Naive B cell (primary cell): ENCODE measurements at regions not wholly inside any gene's neighbourhood (a gene's known extent, or its start where the extent isn't known, plus 50 kb on each side); places are given as distances from the start of the nearest gene placed in this dataset.

Experiments
- ATAC-seq, 2 donors: fragments of 150-1000 bp; cut with Tn5 transposase; 2 replicates each; pipeline ENCODE4 v1.10.0; 2021; ENCODE audit warnings: low read depth in 2 of 2, mild to moderate bottlenecking in 2 of 2, moderate library complexity in 2 of 2
- DNase-seq: peaks from one replicate; pipeline ENCODE4 v3.0.0; 2022
- H3K27ac Mint-ChIP-seq, 6 donors: one replicate each; pipeline ENCODE4 v1.8.0; 2020 to 2022; ENCODE audit warnings: mild to moderate bottlenecking in 6 of 6, mixed read lengths in 6 of 6, moderate library complexity in 5 of 6, inconsistent platforms in 2 of 6
- H3K27me3 Mint-ChIP-seq, 3 donors: one replicate each; pipeline ENCODE4 v1.8.0; 2021 to 2022; ENCODE audit warnings: mixed read lengths in 3 of 3, mild to moderate bottlenecking in 1 of 3
- H3K36me3 Mint-ChIP-seq, 2 donors: one replicate each; pipeline ENCODE4 v1.8.0; 2020 to 2022; ENCODE audit warnings: mixed read lengths in 2 of 2, inconsistent platforms in 1 of 2, mild to moderate bottlenecking in 1 of 2
- H3K4me1 Mint-ChIP-seq, 3 donors: one replicate each; pipeline ENCODE4 v1.8.0; 2020 to 2022; ENCODE audit warnings: mixed read lengths in 3 of 3, inconsistent platforms in 1 of 3, mild to moderate bottlenecking in 1 of 3, moderate library complexity in 1 of 3
- H3K4me3 Mint-ChIP-seq, 8 donors: one replicate each; pipeline ENCODE4 v1.8.0; 2020 to 2022; ENCODE audit warnings: mild to moderate bottlenecking in 8 of 8, mixed read lengths in 8 of 8, moderate library complexity in 8 of 8, inconsistent platforms in 2 of 8
- H3K9me3 Mint-ChIP-seq, 7 donors: one replicate each; pipeline ENCODE4 v1.8.0; 2020 to 2022; ENCODE audit warnings: mixed read lengths in 7 of 7, mild to moderate bottlenecking in 5 of 7, inconsistent platforms in 2 of 7, moderate library complexity in 1 of 7

GRCh38 chr9:86716326-86716922 is 230.9 kb downstream of the GAS1 start:
- no peaks in the 10 kb centered on the region for H3K4me1 Mint-ChIP-seq
- no peak for DNase-seq
- peaks cover 0 to 6% (median 3%) of the 10 kb centered on the region in 7 donors for H3K9me3 Mint-ChIP-seq
- no peak overlapping the region for H3K4me3 Mint-ChIP-seq
- ATAC-seq = no peak
- peaks cover 0 to 6% (median 0%) of the 10 kb centered on the region in 3 donors for H3K27me3 Mint-ChIP-seq
- H3K27ac Mint-ChIP-seq = no peak overlapping the region
- H3K36me3 Mint-ChIP-seq = no peaks in the 10 kb centered on the region

GRCh38 chr9:86714999-86715398 is 232.3 kb downstream of the GAS1 start:
- no peak for ATAC-seq
- Mint-ChIP-seq H3K36me3 (no peaks in the 10 kb centered on the region), H3K4me3 (no peak overlapping the region), H3K9me3 (peaks cover 0 to 8% (median 3%) of the 10 kb centered on the region in 7 donors), H3K27me3 (peaks cover 0 to 6% (median 0%) of the 10 kb centered on the region in 3 donors), H3K4me1 (no peaks in the 10 kb centered on the region), H3K27ac (no peak overlapping the region)
- no peak for DNase-seq

GRCh38 chr9:86713970-86714369 is 233.3 kb downstream of the GAS1 start:
- Mint-ChIP-seq H3K27ac (no peak overlapping the region), H3K36me3 (no peaks in the 10 kb centered on the region), H3K4me1 (no peaks in the 10 kb centered on the region), H3K27me3 (peaks cover 0 to 6% (median 0%) of the 10 kb centered on the region in 3 donors), H3K4me3 (no peak overlapping the region), H3K9me3 (peaks cover 0 to 8% (median 3%) of the 10 kb centered on the region in 7 donors)
- ATAC-seq = no peak
- DNase-seq = no peak

- DNase-seq (no peak), ATAC-seq (no peak)
- no peak overlapping the region for H3K4me3 Mint-ChIP-seq
- no peak overlapping the region for H3K27ac Mint-ChIP-seq
- no peaks in the 10 kb centered on the region for H3K4me1 Mint-ChIP-seq
- H3K36me3 Mint-ChIP-seq = no peaks in the 10 kb centered on the region
- H3K9me3 Mint-ChIP-seq = peaks cover 0 to 8% (median 2%) of the 10 kb centered on the region in 7 donors
- H3K27me3 Mint-ChIP-seq = peaks cover 0 to 6% (median 0%) of the 10 kb centered on the region in 3 donors
Measured at GRCh38 chr9:86713470-86713869, 233.8 kb downstream of the GAS1 start.

DNA sequence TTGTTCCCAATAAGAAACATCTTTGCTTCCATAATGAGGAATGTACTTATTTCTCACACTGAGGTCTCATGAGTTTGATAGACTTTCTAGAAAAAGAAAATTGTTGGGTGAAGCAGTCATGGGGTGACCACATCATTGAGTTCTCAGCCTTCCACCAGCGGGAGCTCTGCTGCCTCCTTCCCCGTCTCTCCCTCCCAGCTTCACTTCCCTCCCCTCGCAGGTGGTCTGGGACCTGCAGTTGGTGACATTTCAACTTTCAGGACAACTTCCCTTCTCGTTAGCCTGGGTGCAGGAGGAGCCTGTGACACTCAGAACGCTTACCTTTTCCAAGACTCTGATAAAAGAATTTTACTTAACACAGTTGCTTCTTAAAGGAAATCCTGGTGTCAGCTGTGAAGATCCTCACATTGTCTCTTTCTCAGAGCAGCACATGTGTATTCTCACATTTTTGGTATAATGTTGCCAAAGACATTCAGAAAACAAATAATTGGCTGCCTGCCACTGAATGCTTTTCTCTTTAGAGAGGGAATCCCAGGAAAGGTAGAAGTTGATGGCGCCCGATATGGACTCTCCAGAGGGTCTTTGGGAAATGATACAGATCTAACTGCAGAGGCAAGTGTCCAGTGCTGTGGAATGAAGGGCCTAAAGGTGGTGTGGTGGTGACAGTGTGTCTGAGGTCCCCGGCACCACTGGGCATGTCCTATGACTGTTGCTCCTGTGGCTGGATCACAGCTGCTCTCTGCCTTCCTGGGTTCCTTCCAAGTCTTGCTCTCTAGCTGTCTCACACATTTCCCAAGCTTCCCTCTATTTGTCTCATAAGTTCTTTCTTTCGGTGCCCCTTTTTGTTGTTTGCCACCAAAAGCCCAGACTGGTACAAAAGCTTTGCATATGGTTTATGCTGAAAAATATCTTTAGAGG is 238.1 kb downstream of the GAS1 start:
- Mint-ChIP-seq H3K9me3 (peaks cover 0 to 8% (median 0%) of the 10 kb centered on the region in 7 donors), H3K4me1 (no peaks in the 10 kb centered on the region), H3K27me3 (peaks cover 0 to 6% (median 0%) of the 10 kb centered on the region in 3 donors), H3K36me3 (no peaks in the 10 kb centered on the region), H3K4me3 (no peak overlapping the region), H3K27ac (no peak overlapping the region)
- ATAC-seq = no peak
- no peak for DNase-seq

GRCh38 chr9:86707932-86708510 is 239.3 kb downstream of the GAS1 start:
- no peaks in the 10 kb centered on the region for H3K4me1 Mint-ChIP-seq
- peaks cover 0 to 6% (median 0%) of the 10 kb centered on the region in 3 donors for H3K27me3 Mint-ChIP-seq
- ATAC-seq = no peak
- DNase-seq = no peak
- H3K9me3 Mint-ChIP-seq = peaks cover 0 to 8% (median 0%) of the 10 kb centered on the region in 7 donors
- no peaks in the 10 kb centered on the region for H3K36me3 Mint-ChIP-seq
- H3K4me3 Mint-ChIP-seq = no peak overlapping the region
- no peak overlapping the region for H3K27ac Mint-ChIP-seq

DNA sequence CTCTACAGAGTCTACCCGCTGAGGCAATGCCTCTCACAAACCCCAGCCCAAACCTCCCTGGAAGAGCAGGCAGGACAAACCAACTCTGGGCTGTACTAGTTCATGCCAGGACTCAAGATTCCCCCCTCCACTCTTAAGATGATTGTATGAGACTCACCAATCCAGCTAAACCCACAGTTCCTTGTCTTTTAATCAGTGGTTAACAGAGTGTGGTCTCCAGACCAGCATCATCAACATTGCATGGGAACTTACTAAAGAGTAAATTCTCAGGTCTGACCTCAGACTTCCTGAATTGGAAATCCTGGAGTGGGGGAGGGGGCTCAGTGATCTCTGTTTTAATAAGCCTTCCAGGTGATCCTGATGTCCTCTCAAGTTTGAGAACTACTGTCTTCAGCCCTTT is 240.9 kb downstream of the GAS1 start:
- no peak for ATAC-seq
- no peak for DNase-seq
- H3K4me3 Mint-ChIP-seq = no peak overlapping the region
- no peak overlapping the region for H3K27ac Mint-ChIP-seq
- H3K36me3 Mint-ChIP-seq = no peaks in the 10 kb centered on the region
- peaks cover 0 to 6% (median 0%) of the 10 kb centered on the region in 7 donors for H3K9me3 Mint-ChIP-seq
- H3K27me3 Mint-ChIP-seq = peaks cover 0 to 6% (median 0%) of the 10 kb centered on the region in 3 donors
- H3K4me1 Mint-ChIP-seq = no peaks in the 10 kb centered on the region

DNA sequence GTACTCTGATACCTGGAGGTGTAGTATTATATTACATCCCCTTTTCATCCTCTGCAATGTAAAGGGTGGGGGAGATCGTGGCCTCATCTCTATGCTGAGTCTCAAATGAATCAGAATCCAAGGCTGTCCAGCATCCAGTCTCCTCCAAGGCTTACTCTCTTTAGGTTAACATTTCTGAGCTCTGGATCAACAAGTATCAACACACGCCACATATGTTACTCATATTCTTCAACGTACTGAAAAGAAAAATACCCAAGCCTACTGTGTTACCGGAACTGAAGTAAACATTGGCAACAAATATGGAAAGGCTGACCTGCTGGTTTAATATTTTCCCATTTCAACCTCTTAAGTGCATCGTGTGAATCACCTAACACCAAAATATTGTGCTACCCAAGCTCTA is 241.8 kb downstream of the GAS1 start:
- Mint-ChIP-seq H3K4me1 (no peaks in the 10 kb centered on the region), H3K4me3 (no peak overlapping the region), H3K27me3 (peaks cover 0 to 6% (median 0%) of the 10 kb centered on the region in 3 donors), H3K36me3 (no peaks in the 10 kb centered on the region), H3K9me3 (peaks cover 0 to 5% (median 0%) of the 10 kb centered on the region in 7 donors), H3K27ac (no peak overlapping the region)
- ATAC-seq = no peak
- DNase-seq = no peak

- Mint-ChIP-seq H3K9me3 (peaks cover 0 to 5% (median 0%) of the 10 kb centered on the region in 7 donors), H3K4me1 (no peaks in the 10 kb centered on the region), H3K36me3 (no peaks in the 10 kb centered on the region), H3K27me3 (peaks cover 0 to 6% (median 4%) of the 10 kb centered on the region in 3 donors), H3K4me3 (no peak overlapping the region), H3K27ac (no peak overlapping the region)
- DNase-seq (no peak), ATAC-seq (no peak)
Measured at GRCh38 chr9:86703346-86703745, 244.0 kb downstream of the GAS1 start.

DNA sequence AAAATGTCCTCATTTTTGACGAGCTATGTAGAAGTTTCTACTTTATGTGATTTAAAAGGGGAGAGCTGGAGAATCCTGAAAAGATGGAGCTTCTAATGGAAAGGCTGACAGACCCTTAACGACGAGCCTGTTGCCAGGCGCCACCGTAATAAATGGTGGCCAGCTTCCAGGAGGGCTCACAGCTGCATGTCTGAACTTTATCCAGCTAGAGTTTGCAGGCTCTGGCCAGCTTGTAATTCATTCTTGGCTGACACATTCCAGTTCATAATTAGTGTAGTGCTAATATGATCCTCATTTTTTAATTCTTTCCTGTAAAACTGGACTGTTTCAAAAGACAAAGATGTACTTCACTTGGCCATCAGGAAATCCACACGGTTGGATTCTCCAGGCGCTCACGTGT is 246.7 kb downstream of the GAS1 start:
- Mint-ChIP-seq H3K36me3 (no peaks in the 10 kb centered on the region), H3K4me3 (no peak overlapping the region), H3K27ac (no peak overlapping the region), H3K9me3 (peaks cover 0 to 2% (median 0%) of the 10 kb centered on the region in 7 donors), H3K27me3 (peaks cover 0 to 6% (median 5%) of the 10 kb centered on the region in 3 donors), H3K4me1 (no peaks in the 10 kb centered on the region)
- DNase-seq = no peak
- ATAC-seq = no peak

DNA sequence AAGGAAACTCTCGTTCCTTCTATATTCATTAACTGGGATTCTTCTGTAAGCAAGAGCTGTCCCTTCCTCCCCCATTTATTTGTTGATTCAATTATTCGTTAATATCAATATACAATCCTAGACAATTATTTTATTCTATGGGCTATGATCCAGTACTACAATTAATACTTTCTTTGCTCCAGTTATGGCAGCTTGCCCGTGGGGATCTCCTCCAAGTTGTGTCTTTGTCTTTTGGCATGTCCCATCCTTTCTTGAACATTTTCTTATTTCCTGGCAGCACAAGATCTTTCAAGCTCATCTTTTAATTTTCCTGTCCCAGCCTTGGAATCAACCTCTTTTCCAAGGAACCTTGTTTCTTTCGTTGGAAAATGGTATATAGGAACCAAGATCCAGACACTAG is 249.3 kb downstream of the GAS1 start:
- Mint-ChIP-seq H3K4me3 (no peak overlapping the region), H3K27me3 (peaks cover 0 to 7% (median 0%) of the 10 kb centered on the region in 3 donors)

GRCh38 chr9:86697213-86697612 is 250.1 kb downstream of the GAS1 start:
- Mint-ChIP-seq H3K36me3 (no peaks in the 10 kb centered on the region), H3K27me3 (peaks cover 0 to 7% (median 0%) of the 10 kb centered on the region in 3 donors), H3K4me3 (no peak overlapping the region), H3K4me1 (no peaks in the 10 kb centered on the region), H3K9me3 (peaks cover 0 to 4% (median 0%) of the 10 kb centered on the region in 7 donors), H3K27ac (no peak overlapping the region)
- DNase-seq (no peak), ATAC-seq (no peak)

More for the DNA sequence above, 249.3 kb downstream of the GAS1 start:
- Mint-ChIP-seq H3K36me3 (no peaks in the 10 kb centered on the region), H3K4me1 (no peaks in the 10 kb centered on the region), H3K9me3 (peaks cover 0 to 2% (median 0%) of the 10 kb centered on the region in 7 donors), H3K27ac (no peak overlapping the region)
- ATAC-seq (no peak), DNase-seq (no peak)

- Mint-ChIP-seq H3K27ac (no peak overlapping the region), H3K36me3 (no peaks in the 10 kb centered on the region), H3K4me3 (no peak overlapping the region), H3K9me3 (peaks cover 0 to 2% (median 0%) of the 10 kb centered on the region in 7 donors), H3K27me3 (peaks cover 0 to 7% (median 0%) of the 10 kb centered on the region in 3 donors), H3K4me1 (no peaks in the 10 kb centered on the region)
- no peak for ATAC-seq
- DNase-seq = no peak
Measured at GRCh38 chr9:86695910-86696424, 251.3 kb downstream of the GAS1 start.
